GM12874 (cell line): ENCODE measurements at regions not wholly inside any gene's neighbourhood (a gene's known extent, or its start where the extent isn't known, plus 50 kb on each side); places are given as distances from the start of the nearest gene placed in this dataset.

ENCODE experiments used
- CTCF ChIP-seq: IDR thresholded peaks from 2 replicates; pipeline ENCODE4 v1.5.1; 2011; ENCODE audit warnings: low read depth, mild to moderate bottlenecking, control low read depth, low read length, moderate library complexity; ENCODE audit not compliant: insufficient read depth

GRCh38 chr18:22838639-22839277 lies 94.4 kb upstream of the RBBP8 start:
- TF ChIP-seq CTCF, result no peak

- TF ChIP-seq CTCF, result no peak
Measured at GRCh38 chr18:22839340-22839821, 93.7 kb upstream of the RBBP8 start.

- TF ChIP-seq CTCF, result no peak
Measured at GRCh38 chr18:22840606-22841144, 92.5 kb upstream of the RBBP8 start.

GRCh38 chr18:22841840-22842239 lies 91.3 kb upstream of the RBBP8 start:
- TF ChIP-seq CTCF, result no peak

- no peak for TF ChIP-seq CTCF
Measured at GRCh38 chr18:22844190-22844589, 88.9 kb upstream of the RBBP8 start.

- TF ChIP-seq CTCF, result no peak
Measured at GRCh38 chr18:22844628-22845027, 88.5 kb upstream of the RBBP8 start.

- TF ChIP-seq CTCF, result peak; percentile 13; the same call in 1 of the 2 replicates
Measured at GRCh38 chr18:22846088-22846683, 86.9 kb upstream of the RBBP8 start.
